GM12878 (cell line): ENCODE measurements at regions not wholly inside any gene's neighbourhood (a gene's known extent, or its start where the extent isn't known, plus 50 kb on each side); places are given as distances from the start of the nearest gene placed in this dataset.

Experiments
- ATF3 ChIP-seq: IDR thresholded peaks from 2 replicates; pipeline ENCODE4 v1.6.1; 2011; ENCODE audit warnings: low read depth, mild to moderate bottlenecking, low read length, moderate library complexity, borderline replicate concordance; ENCODE audit errors: extremely low read depth
- CHD2 ChIP-seq: IDR thresholded peaks from 2 replicates; pipeline ENCODE4 v1.6.1; 2011; ENCODE audit warnings: low read depth, low read length, improper control_type of control experiment, borderline replicate concordance
- EZH2 ChIP-seq: IDR thresholded peaks from 2 replicates; pipeline ENCODE4 v1.6.1; 2012; ENCODE audit warnings: low read depth, mild to moderate bottlenecking, control low read depth, inconsistent platforms, low read length, borderline replicate concordance; ENCODE audit not compliant: control insufficient read depth
- JUNB ChIP-seq: IDR thresholded peaks from 2 replicates; pipeline ENCODE4 v1.6.1; 2016; ENCODE audit warnings: antibody characterized with exemption, mild to moderate bottlenecking
- NRF1 ChIP-seq: conservative IDR thresholded peaks from 2 replicates; pipeline ENCODE4 v1.6.1; 2011; ENCODE audit warnings: mild to moderate bottlenecking, low read depth, low read length, improper control_type of control experiment
- POLR2A ChIP-seq: IDR thresholded peaks from 2 replicates; pipeline ENCODE4 v1.6.1; 2011; ENCODE audit warnings: low read depth, mild to moderate bottlenecking, low read length
- SRF ChIP-seq, 2 experiments: IDR thresholded peaks; 2 replicates each; pipeline ENCODE4 v1.6.1; 2011; ENCODE audit warnings: low read depth in 2 of 2, low read length in 2 of 2, mild to moderate bottlenecking in 1 of 2, moderate library complexity in 1 of 2
- USF2 ChIP-seq: IDR thresholded peaks from 2 replicates; pipeline ENCODE4 v1.6.1; 2011; ENCODE audit warnings: low read depth, low read length, improper control_type of control experiment, borderline replicate concordance
- YY1 ChIP-seq: IDR thresholded peaks from 2 replicates; pipeline ENCODE4 v1.6.1; 2011; ENCODE audit warnings: low read depth, mild to moderate bottlenecking, low read length
- ZNF384 ChIP-seq: IDR thresholded peaks from 2 replicates; pipeline ENCODE4 v1.6.1; 2012; ENCODE audit warnings: low read depth, mild to moderate bottlenecking, low read length, improper control_type of control experiment, borderline replicate concordance

GRCh38 chr2:45070113-45070652, 60.9 kb upstream of the SIX2 start:
- TF ChIP-seq ZNF384 (no peak), YY1 (no peak), JUNB (no peak), POLR2A (no peak), ATF3 (no peak), NRF1 (no peak), EZH2 (no peak), USF2 (no peak), SRF (IDR thresholded peaks at IDR 0.05; ENCODE audit: low read depth in 2 of 2, low read length in 2 of 2) (no peak), CHD2 (no peak)
